Endothelial cell of umbilical vein (primary cell): ENCODE measurements at regions not wholly inside any gene's neighbourhood (a gene's known extent, or its start where the extent isn't known, plus 50 kb on each side); places are given as distances from the start of the nearest gene placed in this dataset.

Source experiments
- BruUV-seq: library from RNA; stranded (reverse); fragments of 400-500 nt; replicated peaks from 2 replicates; lab custom pipeline; 2021; lab: Mats Ljungman, UMichigan
- CTCF ChIA-PET: fragments of 300-600, 350-600 bp; sonication (Branson Sonifier 250); formaldehyde crosslinking; loops from one replicate; lab custom pipeline; 2021; ENCODE audit warnings: antibody characterized with exemption, inconsistent platforms; lab: Charles Lee
- POLR2A ChIA-PET: fragments of 300-600, 350-600 bp; sonication (Branson Sonifier 250); formaldehyde crosslinking; loops from one replicate; lab custom pipeline; 2021; ENCODE audit warnings: antibody characterized with exemption, inconsistent platforms; lab: Charles Lee
- DNase-seq: peaks from one replicate; pipeline ENCODE4 v3.0.0-alpha.2; 2011; ENCODE audit warnings: low read depth, low spot score
- FAIRE-seq: peaks from 2 replicates; lab custom pipeline; 2011; peaks lifted over from hg19 to GRCh38; lab: Jason Lieb, UNC
- H2AFZ ChIP-seq: 2 replicates; pipeline ENCODE4 v1.6.0; 2012; ENCODE audit warnings: low read depth, low read length, control low read depth, inconsistent platforms
- H3K27ac ChIP-seq: 2 replicates; pipeline ENCODE4 v1.5.1; 2011; ENCODE audit warnings: low read depth, mild to moderate bottlenecking, control low read depth, low read length, moderate library complexity; ENCODE audit not compliant: insufficient read depth
- H3K27me3 ChIP-seq, 2 experiments: 2 replicates each; pipeline versions ENCODE4 v1.6.0 to v1.6.1; 2011; ENCODE audit warnings: low read length in 2 of 2, mixed read lengths in 1 of 2; ENCODE audit not compliant: control insufficient read depth in 2 of 2, insufficient read depth in 2 of 2
- H3K36me3 ChIP-seq, 2 experiments: 2 replicates in 1 of 2; 3 replicates in 1 of 2; pipeline ENCODE4 v1.5.1; 2011; ENCODE audit warnings: low read length in 2 of 2, mild to moderate bottlenecking in 1 of 2, moderate library complexity in 1 of 2; ENCODE audit not compliant: control insufficient read depth in 2 of 2, insufficient read depth in 2 of 2; ENCODE audit errors: extremely low read depth in 1 of 2
- H3K4me1 ChIP-seq: 3 replicates; pipeline ENCODE4 v1.5.1; 2011; ENCODE audit warnings: mild to moderate bottlenecking, low read length; ENCODE audit not compliant: control insufficient read depth, insufficient read depth; ENCODE audit errors: extremely low read depth
- H3K4me2 ChIP-seq: 2 replicates; pipeline ENCODE4 v1.6.1; 2011; ENCODE audit warnings: low read length, control low read depth, mixed read lengths; ENCODE audit not compliant: insufficient read depth
- H3K4me3 ChIP-seq, 3 experiments: fragments of 200-600 bp in 1 of 3; sonication (generic), shearing (Covaris generic) in 1 of 3; replicated peaks in 1 of 3; 2 replicates each; pipeline ENCODE4 v1.5.1; 2011 to 2016; ENCODE audit warnings: control low read depth in 3 of 3, low read length in 3 of 3, mild to moderate bottlenecking in 2 of 3, inconsistent platforms in 1 of 3, low read depth in 1 of 3, moderate library complexity in 1 of 3; ENCODE audit not compliant: insufficient read depth in 1 of 3
- H3K79me2 ChIP-seq: 2 replicates; pipeline ENCODE4 v1.6.0; 2012; ENCODE audit warnings: low read length, inconsistent platforms; ENCODE audit not compliant: control insufficient read depth, insufficient read depth
- H3K9ac ChIP-seq: replicated peaks from 2 replicates; pipeline ENCODE3; 2011; ENCODE audit warnings: low read length, control low read depth; ENCODE audit not compliant: insufficient read depth; ENCODE audit errors: extremely low read depth
- H3K9me1 ChIP-seq: replicated peaks from 3 replicates; pipeline ENCODE4 v1.6.0; 2011; ENCODE audit warnings: mild to moderate bottlenecking, low read length; ENCODE audit not compliant: control insufficient read depth, insufficient read depth; ENCODE audit errors: extremely low read depth
- H3K9me3 ChIP-seq: replicated peaks from 2 replicates; pipeline ENCODE4 v1.5.1; 2012; ENCODE audit warnings: low read length, inconsistent platforms; ENCODE audit not compliant: control insufficient read depth, insufficient read depth
- H4K20me1 ChIP-seq: replicated peaks from 2 replicates; pipeline ENCODE3; 2011; ENCODE audit warnings: mild to moderate bottlenecking, low read length; ENCODE audit not compliant: control insufficient read depth, insufficient read depth; ENCODE audit errors: extremely low read depth
- EZH2 ChIP-seq: IDR thresholded peaks from 2 replicates; pipeline ENCODE4 v1.6.1; 2012; ENCODE audit warnings: borderline replicate concordance, low read depth, mild to moderate bottlenecking, moderate library complexity, low read length, inconsistent platforms; ENCODE audit not compliant: severe bottlenecking
- FOS ChIP-seq: IDR thresholded peaks from 2 replicates; pipeline ENCODE4 v1.6.1; 2011; ENCODE audit warnings: mild to moderate bottlenecking, low read length, moderate library complexity, borderline replicate concordance; ENCODE audit not compliant: insufficient read depth
- GATA2 ChIP-seq: IDR thresholded peaks from 2 replicates; pipeline ENCODE4 v1.7.0; 2011; ENCODE audit warnings: low read depth, mild to moderate bottlenecking, moderate library complexity, mixed read lengths, low read length; ENCODE audit not compliant: insufficient read length, insufficient read depth
- JUN ChIP-seq: IDR thresholded peaks from 2 replicates; pipeline ENCODE4 v1.6.1; 2011; ENCODE audit warnings: borderline replicate concordance, low read depth; ENCODE audit not compliant: insufficient read length, insufficient read depth
- MYC ChIP-seq: IDR thresholded peaks from one replicate; pipeline ENCODE4 v1.6.1; 2011; ENCODE audit warnings: mild to moderate bottlenecking, low read depth, low read length
- POLR2A ChIP-seq: IDR thresholded peaks from 2 replicates; pipeline ENCODE4 v1.6.1; 2012; ENCODE audit warnings: low read depth, mild to moderate bottlenecking, control low read depth, low read length
- POLR2AphosphoS5 ChIP-seq: IDR thresholded peaks from 2 replicates; pipeline ENCODE4 v1.6.1; 2012; ENCODE audit warnings: low read depth, mild to moderate bottlenecking, control low read depth, low read length, moderate library complexity; ENCODE audit not compliant: insufficient read depth
- dilution Hi-C: fragments of 300-500 bp; cut with MboI; formaldehyde crosslinking; loops from one replicate; pipeline ENCODE4 v1.15.0; 2019; ENCODE audit warnings: low sequenced_read_pairs; ENCODE audit not compliant: extremely low pct_ligation_motif_present
- intact Hi-C: fragments of 100-400 bp; cut with micrococcal nuclease; formaldehyde crosslinking; loops from one replicate; pipeline ENCODE4 v1.10.0; 2022
- TF ChIP-seq, protein P1 (sequence below), 2 donors: IDR thresholded peaks; 1 replicate in 1 of 2; 2 replicates in 1 of 2; pipeline ENCODE4 v1.5.1; 2011; ENCODE audit warnings: low read length in 2 of 2, mild to moderate bottlenecking in 2 of 2, moderate library complexity in 2 of 2, control low read depth in 1 of 2, inconsistent platforms in 1 of 2, low read depth in 1 of 2; ENCODE audit not compliant: insufficient read depth in 1 of 2; ENCODE audit errors: extremely low read depth in 1 of 2
- TF ChIP-seq, protein P2 (sequence below): IDR thresholded peaks from 2 replicates; pipeline ENCODE4 v1.6.1; 2011; ENCODE audit not compliant: insufficient read depth, insufficient read length

DNA sequence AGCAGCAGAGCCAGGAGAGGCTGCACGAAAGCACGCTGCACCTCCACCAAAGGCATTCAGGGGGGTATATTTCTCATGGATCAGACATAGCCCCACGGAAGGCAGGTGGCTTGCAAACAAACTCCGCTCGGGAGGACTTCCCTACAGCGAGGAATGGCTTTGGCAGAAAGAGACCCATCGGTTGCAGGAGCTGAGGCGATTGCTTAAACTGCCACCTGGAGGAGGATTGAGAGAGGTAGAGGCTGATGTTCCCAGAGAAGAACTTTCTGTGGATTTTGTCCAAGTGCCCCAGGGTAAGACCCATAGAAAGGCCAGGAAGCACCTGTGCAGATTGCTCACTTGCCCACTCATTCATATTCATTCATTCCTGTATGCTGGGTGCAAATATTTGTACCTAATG, 89.1 kb downstream of the NEUROD6 start:
- BruUV-seq = no TSS peak
- ChIA-PET POLR2A (no interaction called here), CTCF (interaction anchor here (1.1 kb wide), 1 partner anchor 117 kb away, joined by 4 read pairs; no protein-coding TSS in a partner anchor)
- intact Hi-C loops (no loop called here), dilution Hi-C loops (no loop called here)
- H3K27me3 ChIP-seq = peaks cover 0 to 1% of the 10 kb centered on the region in 2 experiments
- no peaks in the 10 kb centered on the region for H3K9me3 ChIP-seq
- no peak overlapping the region for H3K27ac ChIP-seq
- no peaks in the 10 kb centered on the region for H4K20me1 ChIP-seq
- TF ChIP-seq JUN (no peak), EZH2 (no peak), POLR2A (no peak), POLR2AphosphoS5 (no peak)
- H2AFZ ChIP-seq = no peak overlapping the region
- no peaks in the 10 kb centered on the region for H3K36me3 ChIP-seq
- no peak overlapping the region for H3K9ac ChIP-seq
- DNase-seq = no peak
- H3K79me2 ChIP-seq = no peaks in the 10 kb centered on the region
- no peak overlapping the region for H3K4me3 ChIP-seq
- H3K4me1 ChIP-seq = no peaks in the 10 kb centered on the region
- no peak overlapping the region for H3K4me2 ChIP-seq
- H3K9me1 ChIP-seq = no peaks in the 10 kb centered on the region
- no peak for FAIRE-seq

DNA sequence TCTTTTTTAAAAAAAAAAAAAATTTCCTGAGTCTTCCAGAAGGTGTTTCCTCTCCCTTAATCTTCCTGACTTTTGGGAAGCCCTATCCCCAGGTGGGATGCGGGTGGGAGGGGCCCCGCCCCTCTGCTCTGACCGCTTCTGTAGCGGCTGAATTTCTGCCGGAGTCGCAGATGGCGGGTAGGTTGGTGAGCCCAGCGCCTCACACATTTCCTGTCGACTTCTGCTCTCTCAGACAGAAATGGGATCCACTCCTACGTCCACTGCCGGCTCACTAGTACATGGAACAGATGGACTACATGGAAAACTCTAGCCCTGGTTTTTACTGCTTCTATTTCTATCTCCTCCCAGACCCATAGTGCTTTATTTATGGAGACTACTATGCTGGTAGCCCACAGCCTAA, 90.9 kb downstream of the NEUROD6 start:
- FAIRE-seq (no peak), DNase-seq (no peak)
- intact Hi-C loops (no loop called here), dilution Hi-C loops (no loop called here)
- H2AFZ ChIP-seq = no peak overlapping the region
- no peaks in the 10 kb centered on the region for H3K4me1 ChIP-seq
- H3K27me3 ChIP-seq = peaks cover 0 to 1% of the 10 kb centered on the region in 2 experiments
- no peaks in the 10 kb centered on the region for H3K9me1 ChIP-seq
- no peak overlapping the region for H3K27ac ChIP-seq
- no peaks in the 10 kb centered on the region for H3K9me3 ChIP-seq
- ChIA-PET POLR2A (no interaction called here), CTCF (no interaction called here)
- TF ChIP-seq FOS (no peak), EZH2 (no peak), POLR2AphosphoS5 (no peak), GATA2 (no peak), MYC (no peak), POLR2A (no peak), JUN (no peak)
- TF ChIP-seq, protein P1, sequence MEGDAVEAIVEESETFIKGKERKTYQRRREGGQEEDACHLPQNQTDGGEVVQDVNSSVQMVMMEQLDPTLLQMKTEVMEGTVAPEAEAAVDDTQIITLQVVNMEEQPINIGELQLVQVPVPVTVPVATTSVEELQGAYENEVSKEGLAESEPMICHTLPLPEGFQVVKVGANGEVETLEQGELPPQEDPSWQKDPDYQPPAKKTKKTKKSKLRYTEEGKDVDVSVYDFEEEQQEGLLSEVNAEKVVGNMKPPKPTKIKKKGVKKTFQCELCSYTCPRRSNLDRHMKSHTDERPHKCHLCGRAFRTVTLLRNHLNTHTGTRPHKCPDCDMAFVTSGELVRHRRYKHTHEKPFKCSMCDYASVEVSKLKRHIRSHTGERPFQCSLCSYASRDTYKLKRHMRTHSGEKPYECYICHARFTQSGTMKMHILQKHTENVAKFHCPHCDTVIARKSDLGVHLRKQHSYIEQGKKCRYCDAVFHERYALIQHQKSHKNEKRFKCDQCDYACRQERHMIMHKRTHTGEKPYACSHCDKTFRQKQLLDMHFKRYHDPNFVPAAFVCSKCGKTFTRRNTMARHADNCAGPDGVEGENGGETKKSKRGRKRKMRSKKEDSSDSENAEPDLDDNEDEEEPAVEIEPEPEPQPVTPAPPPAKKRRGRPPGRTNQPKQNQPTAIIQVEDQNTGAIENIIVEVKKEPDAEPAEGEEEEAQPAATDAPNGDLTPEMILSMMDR (IDR thresholded peaks at IDR 0.05; ENCODE audit: extremely low read depth in 1 of 2, insufficient read depth in 1 of 2, low read depth in 1 of 2, low read length in 2 of 2) = no peak
- TF ChIP-seq, protein P2, sequence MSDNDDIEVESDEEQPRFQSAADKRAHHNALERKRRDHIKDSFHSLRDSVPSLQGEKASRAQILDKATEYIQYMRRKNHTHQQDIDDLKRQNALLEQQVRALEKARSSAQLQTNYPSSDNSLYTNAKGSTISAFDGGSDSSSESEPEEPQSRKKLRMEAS = no peak
- BruUV-seq = no TSS peak
- no peak overlapping the region for H3K9ac ChIP-seq
- H3K36me3 ChIP-seq = no peaks in the 10 kb centered on the region
- no peaks in the 10 kb centered on the region for H4K20me1 ChIP-seq
- no peak overlapping the region for H3K4me3 ChIP-seq
- H3K79me2 ChIP-seq = no peaks in the 10 kb centered on the region
- H3K4me2 ChIP-seq = no peak overlapping the region
